Fibroblast of lung (primary cell): ENCODE measurements at regions not wholly inside any gene's neighbourhood (a gene's known extent, or its start where the extent isn't known, plus 50 kb on each side); places are given as distances from the start of the nearest gene placed in this dataset.
A peak's percentile ranks its signal among the peaks of the same experiment; 100 is the strongest.

Experiments
- DNase-seq, 2 donors: peaks; one replicate each; pipeline versions ENCODE4 v3.0.0 to v3.0.0-alpha.2; 2010; ENCODE audit warnings: low read depth in 2 of 2
- H2AFZ ChIP-seq: 2 replicates; pipeline ENCODE4 v1.5.1; 2012; ENCODE audit warnings: low read length, control low read depth, inconsistent platforms
- H3K27ac ChIP-seq: 2 replicates; pipeline ENCODE4 v1.5.1; 2011; ENCODE audit warnings: low read length, control low read depth; ENCODE audit not compliant: insufficient read depth
- H3K27me3 ChIP-seq: 2 replicates; pipeline ENCODE4 v1.5.1; 2011; ENCODE audit warnings: mild to moderate bottlenecking, low read length; ENCODE audit not compliant: control insufficient read depth, insufficient read depth
- H3K36me3 ChIP-seq: 2 replicates; pipeline ENCODE4 v1.5.1; 2011; ENCODE audit warnings: low read length; ENCODE audit not compliant: control insufficient read depth, insufficient read depth
- H3K4me1 ChIP-seq: 2 replicates; pipeline ENCODE4 v1.5.1; 2011; ENCODE audit warnings: low read length; ENCODE audit not compliant: control insufficient read depth, insufficient read depth; ENCODE audit errors: extremely low read depth
- H3K4me2 ChIP-seq: 2 replicates; pipeline ENCODE4 v1.5.1; 2011; ENCODE audit warnings: low read length, control low read depth; ENCODE audit not compliant: insufficient read depth; ENCODE audit errors: extremely low read depth
- H3K4me3 ChIP-seq, 4 experiments: fragments of 200-600 bp in 1 of 4; sonication (generic) in 1 of 4; replicated peaks in 1 of 4; 2 replicates each; pipeline ENCODE4 v1.5.1; 2011 to 2016; ENCODE audit warnings: low read length in 4 of 4, low read depth in 3 of 4, mild to moderate bottlenecking in 3 of 4, control low read depth in 2 of 4, inconsistent platforms in 1 of 4, mixed read lengths in 1 of 4; ENCODE audit not compliant: insufficient read depth in 1 of 4; ENCODE audit errors: control extremely low read depth in 1 of 4
- H3K79me2 ChIP-seq: 2 replicates; pipeline ENCODE4 v1.5.1; 2012; ENCODE audit warnings: mild to moderate bottlenecking, low read length, inconsistent platforms; ENCODE audit not compliant: control insufficient read depth, insufficient read depth
- H3K9ac ChIP-seq: 2 replicates; pipeline ENCODE4 v1.5.1; 2011; ENCODE audit warnings: mild to moderate bottlenecking, low read length, control low read depth; ENCODE audit not compliant: insufficient read depth
- H3K9me3 ChIP-seq: 2 replicates; pipeline ENCODE4 v1.5.1; 2012; ENCODE audit warnings: low read depth, low read length; ENCODE audit not compliant: control insufficient read depth, insufficient read depth
- H4K20me1 ChIP-seq: 2 replicates; pipeline ENCODE4 v1.5.1; 2011; ENCODE audit warnings: low read length; ENCODE audit not compliant: control insufficient read depth, insufficient read depth; ENCODE audit errors: extremely low read depth
- EZH2 ChIP-seq: IDR thresholded peaks from 2 replicates; pipeline ENCODE4 v1.5.1; 2012; ENCODE audit warnings: low read length, control low read depth, mild to moderate bottlenecking; ENCODE audit errors: missing control alignments
- TF ChIP-seq, protein P1 (sequence below), 2 donors: IDR thresholded peaks in 1 of 2; conservative IDR thresholded peaks in 1 of 2; 1 replicate in 1 of 2; 2 replicates in 1 of 2; pipeline ENCODE4 v1.5.1; 2011 to 2012; ENCODE audit warnings: low read length in 2 of 2, control low read depth in 1 of 2, inconsistent platforms in 1 of 2, low read depth in 1 of 2, mild to moderate bottlenecking in 1 of 2

DNA sequence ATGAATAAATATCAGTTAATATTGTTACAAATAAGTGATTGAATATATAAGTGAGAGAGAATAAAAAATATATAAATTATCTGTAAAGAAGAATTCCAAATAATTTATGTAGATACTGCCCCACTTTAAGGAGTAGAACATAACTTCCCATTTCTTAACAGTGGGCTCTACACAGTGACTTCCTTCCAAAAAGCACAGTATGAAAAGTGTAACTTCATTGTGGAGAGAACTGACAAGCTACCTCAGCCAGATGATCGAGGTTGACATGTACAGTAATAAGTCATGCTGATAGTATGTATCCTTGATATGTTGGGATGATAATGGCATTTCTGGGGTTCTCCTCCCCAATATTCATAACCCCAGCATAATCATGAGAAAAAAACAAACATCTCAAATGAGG lies 191.9 kb upstream of the FN1 start:
- Histone ChIP-seq H3K9ac (no peak overlapping the region), H3K27ac (no peak overlapping the region), H3K79me2 (no peaks in the 10 kb centered on the region), H3K4me1 (peaks cover 10% of the 10 kb centered on the region), H3K9me3 (no peaks in the 10 kb centered on the region), H3K36me3 (no peaks in the 10 kb centered on the region), H2AFZ (no peak overlapping the region), H3K4me2 (no peak overlapping the region), H3K4me3 (no peak overlapping the region), H4K20me1 (no peaks in the 10 kb centered on the region), H3K27me3 (no peaks in the 10 kb centered on the region)
- TF ChIP-seq, protein P1, sequence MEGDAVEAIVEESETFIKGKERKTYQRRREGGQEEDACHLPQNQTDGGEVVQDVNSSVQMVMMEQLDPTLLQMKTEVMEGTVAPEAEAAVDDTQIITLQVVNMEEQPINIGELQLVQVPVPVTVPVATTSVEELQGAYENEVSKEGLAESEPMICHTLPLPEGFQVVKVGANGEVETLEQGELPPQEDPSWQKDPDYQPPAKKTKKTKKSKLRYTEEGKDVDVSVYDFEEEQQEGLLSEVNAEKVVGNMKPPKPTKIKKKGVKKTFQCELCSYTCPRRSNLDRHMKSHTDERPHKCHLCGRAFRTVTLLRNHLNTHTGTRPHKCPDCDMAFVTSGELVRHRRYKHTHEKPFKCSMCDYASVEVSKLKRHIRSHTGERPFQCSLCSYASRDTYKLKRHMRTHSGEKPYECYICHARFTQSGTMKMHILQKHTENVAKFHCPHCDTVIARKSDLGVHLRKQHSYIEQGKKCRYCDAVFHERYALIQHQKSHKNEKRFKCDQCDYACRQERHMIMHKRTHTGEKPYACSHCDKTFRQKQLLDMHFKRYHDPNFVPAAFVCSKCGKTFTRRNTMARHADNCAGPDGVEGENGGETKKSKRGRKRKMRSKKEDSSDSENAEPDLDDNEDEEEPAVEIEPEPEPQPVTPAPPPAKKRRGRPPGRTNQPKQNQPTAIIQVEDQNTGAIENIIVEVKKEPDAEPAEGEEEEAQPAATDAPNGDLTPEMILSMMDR (conservative IDR thresholded peaks at IDR 0.05 in 1 of 2, IDR thresholded peaks at IDR 0.05 in 1 of 2; ENCODE audit: low read depth in 1 of 2, low read length in 2 of 2), result no peak
- no peak for TF ChIP-seq EZH2
- DNase-seq, result no peak

DNA sequence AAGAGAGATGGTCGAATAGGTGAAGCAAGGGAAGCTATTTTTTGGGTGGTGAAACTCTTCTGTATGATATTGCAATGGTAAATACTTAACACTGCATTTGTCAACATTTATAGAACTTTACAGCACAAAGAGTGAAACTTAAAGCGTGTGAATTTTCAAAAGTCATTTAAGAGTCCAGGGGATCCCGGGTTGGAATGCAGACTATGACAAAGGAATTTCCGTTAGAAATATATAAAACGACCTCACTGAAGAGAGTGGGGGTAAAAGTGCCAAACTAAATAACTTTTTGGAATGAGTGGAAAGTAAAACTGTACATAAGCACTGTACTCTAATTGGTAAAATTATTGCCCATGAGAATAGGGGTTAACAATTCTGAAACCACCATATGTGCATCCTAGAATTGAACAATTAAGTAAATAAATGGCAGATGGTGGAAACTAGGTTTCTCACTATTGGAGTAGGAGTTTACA lies 191.0 kb upstream of the FN1 start:
- peak in 1 of 2 donors; percentile 64 for DNase-seq
- TF ChIP-seq EZH2, result no peak
- TF ChIP-seq, protein P1 (conservative IDR thresholded peaks at IDR 0.05 in 1 of 2, IDR thresholded peaks at IDR 0.05 in 1 of 2; ENCODE audit: low read depth in 1 of 2, low read length in 2 of 2), result no peak
- no peak overlapping the region for H3K9ac ChIP-seq

DNA sequence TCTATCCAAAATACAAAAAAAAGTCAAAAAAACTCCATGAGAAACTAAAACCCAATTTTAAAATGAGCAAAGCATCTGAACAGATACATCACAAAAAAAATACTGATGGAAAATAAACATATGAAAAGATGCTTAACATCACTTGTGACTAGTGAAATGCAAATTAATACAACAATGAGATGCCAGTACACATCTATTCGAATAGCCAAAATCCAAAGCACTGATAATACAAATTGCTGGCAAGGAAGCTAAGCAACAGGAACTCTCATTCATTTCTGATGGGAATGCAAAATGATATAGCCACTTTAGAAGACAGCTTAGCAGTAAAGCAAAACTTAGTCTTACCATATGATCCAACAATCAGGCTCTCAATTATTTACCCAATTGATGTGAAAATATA lies 190.2 kb upstream of the FN1 start:
- no peak overlapping the region for H3K27ac ChIP-seq
- TF ChIP-seq EZH2, result no peak
- TF ChIP-seq, protein P1 (conservative IDR thresholded peaks at IDR 0.05 in 1 of 2, IDR thresholded peaks at IDR 0.05 in 1 of 2; ENCODE audit: low read depth in 1 of 2, low read length in 2 of 2), result no peak
- H3K79me2 ChIP-seq, result no peaks in the 10 kb centered on the region
- DNase-seq, result no peak
- no peak overlapping the region for H2AFZ ChIP-seq
- H3K4me3 ChIP-seq, result no peak overlapping the region
- H3K9ac ChIP-seq, result no peak overlapping the region
- H3K4me2 ChIP-seq, result no peak overlapping the region
- no peaks in the 10 kb centered on the region for H3K27me3 ChIP-seq
- peaks cover 10% of the 10 kb centered on the region for H3K4me1 ChIP-seq
- no peaks in the 10 kb centered on the region for H3K9me3 ChIP-seq
- no peaks in the 10 kb centered on the region for H3K36me3 ChIP-seq
- no peaks in the 10 kb centered on the region for H4K20me1 ChIP-seq

More for the DNA sequence above, 191.0 kb upstream of the FN1 start:
- Histone ChIP-seq H3K9me3 (no peaks in the 10 kb centered on the region), H2AFZ (no peak overlapping the region), H3K27me3 (no peaks in the 10 kb centered on the region), H3K4me3 (no peak overlapping the region), H3K4me2 (no peak overlapping the region), H3K36me3 (no peaks in the 10 kb centered on the region), H3K4me1 (peaks cover 10% of the 10 kb centered on the region), H3K79me2 (no peaks in the 10 kb centered on the region), H4K20me1 (no peaks in the 10 kb centered on the region), H3K27ac (no peak overlapping the region)
